T-helper 1 cell treated with Interleukin-12 subunit alpha and Interleukin-12 subunit beta and Interleukin-4 antibody, amounts not matched to agents 30 μg/mL and 1 μg/mL, for 36 hours (primary cell): ENCODE measurements at regions not wholly inside any gene's neighbourhood (a gene's known extent, or its start where the extent isn't known, plus 50 kb on each side); places are given as distances from the start of the nearest gene placed in this dataset.

Experiments used
- H3K27ac Mint-ChIP-seq: one replicate; pipeline ENCODE4 v1.8.0; 2021; ENCODE audit warnings: mild to moderate bottlenecking, mixed read lengths
- H3K27me3 Mint-ChIP-seq: one replicate; pipeline ENCODE4 v1.8.0; 2021; ENCODE audit warnings: low read depth, mixed read lengths
- H3K36me3 Mint-ChIP-seq: one replicate; pipeline ENCODE4 v1.8.0; 2021; ENCODE audit warnings: low read depth, mixed read lengths
- H3K4me1 Mint-ChIP-seq: one replicate; pipeline ENCODE4 v1.8.0; 2021; ENCODE audit warnings: low read depth, mixed read lengths
- H3K4me3 Mint-ChIP-seq: one replicate; pipeline ENCODE4 v1.8.0; 2021; ENCODE audit warnings: mild to moderate bottlenecking, moderate library complexity, mixed read lengths
- H3K9me3 Mint-ChIP-seq: one replicate; pipeline ENCODE4 v1.8.0; 2021; ENCODE audit warnings: mixed read lengths

GRCh38 chr2:9764153-9764778 lies 79.0 kb upstream of the TAF1B start:
- H3K4me1 Mint-ChIP-seq, result peaks cover 29% of the 10 kb centered on the region
- H3K4me3 Mint-ChIP-seq, result no peak overlapping the region
- peaks cover 6% of the 10 kb centered on the region for H3K27me3 Mint-ChIP-seq
- no peaks in the 10 kb centered on the region for H3K36me3 Mint-ChIP-seq
- no peak overlapping the region for H3K27ac Mint-ChIP-seq
- no peaks in the 10 kb centered on the region for H3K9me3 Mint-ChIP-seq

- Mint-ChIP-seq H3K27ac (no peak overlapping the region), H3K27me3 (peaks cover 6% of the 10 kb centered on the region), H3K9me3 (no peaks in the 10 kb centered on the region), H3K4me3 (no peak overlapping the region), H3K4me1 (peaks cover 24% of the 10 kb centered on the region), H3K36me3 (no peaks in the 10 kb centered on the region)
Measured at GRCh38 chr2:9765611-9766531, 77.4 kb upstream of the TAF1B start.

- Mint-ChIP-seq H3K4me3 (no peak overlapping the region), H3K4me1 (peaks cover 20% of the 10 kb centered on the region), H3K27ac (no peak overlapping the region), H3K9me3 (no peaks in the 10 kb centered on the region), H3K27me3 (peaks cover 6% of the 10 kb centered on the region), H3K36me3 (no peaks in the 10 kb centered on the region)
Measured at GRCh38 chr2:9767656-9768281, 75.5 kb upstream of the TAF1B start.

DNA sequence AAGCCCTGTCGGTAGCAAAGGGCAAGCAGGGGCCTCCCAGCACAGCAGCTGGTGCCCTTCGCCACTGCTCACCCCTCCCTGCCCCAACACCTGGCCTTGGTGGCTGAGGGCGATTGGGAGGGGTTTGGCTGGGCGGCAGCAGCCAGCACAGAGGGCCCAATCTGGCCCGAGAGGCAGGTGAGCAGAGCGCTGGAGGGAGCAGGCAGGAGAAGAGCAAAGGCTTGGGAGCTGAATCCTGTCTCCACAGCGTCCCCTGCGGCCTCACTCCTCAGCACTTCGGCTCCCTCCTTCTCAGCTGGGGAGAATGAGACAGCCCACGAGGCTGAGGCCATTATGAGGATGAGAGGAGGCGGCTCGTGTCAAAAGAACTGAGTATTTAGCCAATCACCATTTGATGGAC lies 74.9 kb upstream of the TAF1B start:
- Mint-ChIP-seq H3K36me3 (no peaks in the 10 kb centered on the region), H3K4me1 (peaks cover 20% of the 10 kb centered on the region), H3K4me3 (no peak overlapping the region), H3K9me3 (no peaks in the 10 kb centered on the region), H3K27me3 (peaks cover 6% of the 10 kb centered on the region), H3K27ac (no peak overlapping the region)

- H3K27ac Mint-ChIP-seq, result no peak overlapping the region
- peaks cover 6% of the 10 kb centered on the region for H3K27me3 Mint-ChIP-seq
- peaks cover 12% of the 10 kb centered on the region for H3K4me1 Mint-ChIP-seq
- no peaks in the 10 kb centered on the region for H3K36me3 Mint-ChIP-seq
- no peaks in the 10 kb centered on the region for H3K9me3 Mint-ChIP-seq
- no peak overlapping the region for H3K4me3 Mint-ChIP-seq
Measured at GRCh38 chr2:9769171-9770005, 73.9 kb upstream of the TAF1B start.

GRCh38 chr2:9770006-9770307 lies 73.3 kb upstream of the TAF1B start:
- no peaks in the 10 kb centered on the region for H3K36me3 Mint-ChIP-seq
- H3K27ac Mint-ChIP-seq, result no peak overlapping the region
- H3K4me3 Mint-ChIP-seq, result no peak overlapping the region
- H3K9me3 Mint-ChIP-seq, result no peaks in the 10 kb centered on the region
- H3K27me3 Mint-ChIP-seq, result peaks cover 4% of the 10 kb centered on the region
- H3K4me1 Mint-ChIP-seq, result peaks cover 7% of the 10 kb centered on the region

DNA sequence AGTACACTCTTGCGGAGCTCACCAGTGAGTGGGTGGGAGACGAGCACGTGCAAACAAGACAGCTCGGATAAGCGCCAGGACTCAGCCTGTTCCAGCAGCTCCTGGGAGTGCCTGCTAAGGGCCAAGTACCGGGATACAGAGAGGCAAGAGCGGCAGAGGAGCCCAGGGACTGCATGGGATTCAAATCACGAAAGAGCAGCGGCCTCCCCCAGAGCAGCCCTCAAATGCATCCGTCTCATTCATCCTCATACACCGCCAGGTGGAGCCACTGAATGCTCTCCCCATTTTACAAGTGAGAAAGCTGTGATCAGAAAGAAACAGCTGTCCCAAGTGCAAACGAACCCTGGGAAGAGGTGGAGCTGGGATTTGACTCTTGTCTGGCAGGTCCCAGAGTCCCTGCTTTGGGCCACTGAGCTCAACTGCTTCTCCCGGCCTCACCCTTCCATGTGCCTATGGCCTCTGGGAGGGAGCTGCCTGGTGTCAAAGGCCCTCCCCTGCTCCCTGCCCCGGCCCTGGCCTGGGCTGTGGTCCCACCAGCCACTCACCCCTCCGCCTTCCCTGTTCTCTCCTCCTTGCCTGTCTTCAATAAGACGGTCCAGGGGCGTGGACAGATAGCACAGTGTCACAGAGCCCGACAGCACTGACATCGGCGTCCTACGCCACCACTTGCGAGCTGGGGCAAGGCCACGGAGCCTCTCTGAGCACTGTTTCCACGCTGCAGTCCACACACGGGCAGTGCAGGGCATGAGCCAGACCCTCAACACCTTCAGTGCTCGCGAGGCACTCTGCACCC lies 72.8 kb upstream of the TAF1B start:
- Mint-ChIP-seq H3K36me3 (no peaks in the 10 kb centered on the region), H3K27ac (no peak overlapping the region), H3K27me3 (peaks cover 3% of the 10 kb centered on the region), H3K4me1 (peaks cover 5% of the 10 kb centered on the region), H3K9me3 (no peaks in the 10 kb centered on the region), H3K4me3 (no peak overlapping the region)

DNA sequence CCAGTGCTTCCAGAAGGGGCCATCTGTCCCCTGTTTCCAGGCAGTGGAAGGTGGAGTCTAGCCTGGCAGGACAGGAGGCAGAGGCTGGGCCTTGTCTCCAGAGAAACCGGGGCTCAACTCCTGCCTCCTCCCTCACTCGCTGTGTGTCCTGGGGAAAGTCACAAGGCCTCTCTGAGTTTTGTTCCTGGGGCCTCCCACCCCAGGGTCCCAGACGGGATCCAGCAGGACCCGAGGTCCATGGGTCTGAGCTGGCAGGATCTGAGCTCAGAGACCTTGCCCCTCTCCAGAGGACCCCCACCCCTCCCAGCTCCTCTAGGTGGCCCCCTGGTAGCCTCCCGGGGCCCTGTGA lies 72.2 kb upstream of the TAF1B start:
- Mint-ChIP-seq H3K4me1 (peaks cover 5% of the 10 kb centered on the region), H3K9me3 (no peaks in the 10 kb centered on the region), H3K27me3 (peaks cover 3% of the 10 kb centered on the region), H3K27ac (no peak overlapping the region), H3K36me3 (no peaks in the 10 kb centered on the region), H3K4me3 (no peak overlapping the region)

GRCh38 chr2:9771481-9772017 lies 71.7 kb upstream of the TAF1B start:
- Mint-ChIP-seq H3K27ac (no peak overlapping the region), H3K4me1 (peaks cover 5% of the 10 kb centered on the region), H3K4me3 (no peak overlapping the region), H3K27me3 (peaks cover 3% of the 10 kb centered on the region), H3K9me3 (no peaks in the 10 kb centered on the region), H3K36me3 (no peaks in the 10 kb centered on the region)

DNA sequence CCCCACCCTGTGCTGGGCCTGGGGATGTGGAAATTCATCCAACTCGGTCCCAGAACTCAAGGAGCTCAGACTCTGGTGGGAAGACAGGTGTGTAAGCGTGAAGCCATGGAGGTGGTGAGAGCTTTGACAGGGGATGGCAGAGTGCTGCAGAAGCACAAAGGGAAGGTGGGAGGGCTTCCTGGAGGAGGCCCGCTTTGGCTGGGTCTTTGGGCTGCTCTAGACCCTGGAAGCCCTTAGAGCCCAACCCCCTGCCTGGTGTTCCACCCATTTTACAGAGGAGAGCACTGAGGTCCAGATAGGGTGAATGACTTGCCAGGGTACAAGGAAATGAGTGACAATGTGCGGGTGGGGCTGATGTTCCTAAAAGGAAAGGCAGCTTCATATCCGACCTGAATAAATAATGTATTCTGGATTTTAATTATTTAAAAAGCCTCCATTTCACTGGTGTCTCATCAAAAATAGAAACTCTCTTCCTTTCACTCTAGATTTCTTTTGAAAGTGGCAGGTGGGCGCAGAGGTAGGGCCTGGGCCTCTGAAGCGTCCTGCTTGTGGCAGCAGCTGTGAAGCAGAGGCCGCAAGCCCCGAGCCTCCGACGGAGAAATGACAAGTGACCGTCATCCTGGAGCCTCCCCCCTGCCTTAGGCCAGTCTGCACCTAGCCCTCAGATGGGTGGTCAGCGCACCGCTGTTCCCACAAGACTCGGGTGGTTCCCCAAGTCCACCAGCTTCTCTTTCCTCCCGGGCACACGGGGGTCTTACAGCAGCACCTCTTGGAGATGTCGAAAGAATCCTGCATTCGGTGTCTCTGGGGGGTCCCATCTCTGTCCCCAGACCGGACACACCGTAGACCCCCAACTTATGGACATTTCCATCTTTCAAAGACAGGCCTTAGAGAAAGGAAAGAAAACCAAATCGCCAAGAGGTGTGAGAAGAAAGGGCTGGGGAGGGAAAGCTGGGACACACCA lies 71.0 kb upstream of the TAF1B start:
- no peak overlapping the region for H3K27ac Mint-ChIP-seq
- H3K9me3 Mint-ChIP-seq, result no peaks in the 10 kb centered on the region
- no peak overlapping the region for H3K4me3 Mint-ChIP-seq
- H3K27me3 Mint-ChIP-seq, result peaks cover 3% of the 10 kb centered on the region
- peaks cover 5% of the 10 kb centered on the region for H3K4me1 Mint-ChIP-seq
- H3K36me3 Mint-ChIP-seq, result no peaks in the 10 kb centered on the region

DNA sequence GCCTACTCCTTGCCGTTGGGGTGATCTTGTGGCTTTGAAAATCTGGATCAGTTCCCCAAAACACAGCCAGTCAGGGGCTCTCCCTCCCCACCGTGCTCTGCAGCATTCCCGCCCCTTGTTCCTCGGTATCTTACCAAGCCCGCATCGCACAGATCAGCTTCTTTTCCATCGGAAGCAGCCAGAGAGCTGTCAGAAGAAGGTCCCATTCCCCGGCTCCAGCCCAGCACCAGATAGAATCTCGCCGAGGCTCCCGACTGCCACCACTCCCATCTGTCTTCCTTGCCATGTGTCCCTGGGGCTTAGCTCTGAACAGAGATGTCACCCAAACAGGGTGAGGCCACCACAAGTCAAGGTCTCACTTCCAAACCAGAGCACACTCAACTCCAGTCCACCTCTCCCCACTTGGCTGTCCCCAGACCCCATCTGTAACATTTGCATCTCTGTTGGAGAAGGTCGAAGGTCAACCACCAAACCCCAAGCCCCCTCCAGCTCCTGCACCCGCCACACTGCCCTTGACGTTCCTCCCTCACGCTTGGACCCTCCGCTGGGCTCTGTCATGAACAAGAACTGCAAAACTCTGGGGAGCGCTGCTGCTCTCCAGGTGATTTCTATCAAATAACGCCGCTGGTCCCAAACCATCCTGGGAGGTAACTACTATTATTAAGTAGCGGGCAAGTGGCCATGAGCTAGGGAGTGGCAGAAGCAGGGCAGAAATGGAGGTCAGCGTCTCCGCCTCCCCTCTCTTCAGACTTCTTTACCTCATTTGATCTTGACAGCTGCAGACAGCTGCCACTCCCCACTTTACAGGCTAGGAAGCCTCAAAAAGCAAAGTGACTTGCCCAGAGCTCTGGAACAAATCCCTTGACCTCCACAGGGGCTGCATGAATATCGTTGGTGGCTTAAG lies 70.0 kb upstream of the TAF1B start:
- H3K27ac Mint-ChIP-seq, result no peak overlapping the region
- H3K4me3 Mint-ChIP-seq, result no peak overlapping the region
- H3K4me1 Mint-ChIP-seq, result peaks cover 5% of the 10 kb centered on the region
- no peaks in the 10 kb centered on the region for H3K9me3 Mint-ChIP-seq
- H3K27me3 Mint-ChIP-seq, result no peaks in the 10 kb centered on the region
- H3K36me3 Mint-ChIP-seq, result no peaks in the 10 kb centered on the region

GRCh38 chr2:9773903-9774239 lies 69.4 kb upstream of the TAF1B start:
- H3K4me3 Mint-ChIP-seq, result no peak overlapping the region

More at GRCh38 chr2:9773903-9774239, 69.4 kb upstream of the TAF1B start:
- Mint-ChIP-seq H3K27ac (no peak overlapping the region), H3K9me3 (no peaks in the 10 kb centered on the region), H3K27me3 (no peaks in the 10 kb centered on the region), H3K36me3 (no peaks in the 10 kb centered on the region), H3K4me1 (peaks cover 8% of the 10 kb centered on the region)
